ENCODE measurements at regions not wholly inside any gene's neighbourhood (a gene's known extent, or its start where the extent isn't known, plus 50 kb on each side); places are given as distances from the start of the nearest gene placed in this dataset.
A peak's percentile ranks its signal among the peaks of the same experiment; 100 is the strongest.

DNA sequence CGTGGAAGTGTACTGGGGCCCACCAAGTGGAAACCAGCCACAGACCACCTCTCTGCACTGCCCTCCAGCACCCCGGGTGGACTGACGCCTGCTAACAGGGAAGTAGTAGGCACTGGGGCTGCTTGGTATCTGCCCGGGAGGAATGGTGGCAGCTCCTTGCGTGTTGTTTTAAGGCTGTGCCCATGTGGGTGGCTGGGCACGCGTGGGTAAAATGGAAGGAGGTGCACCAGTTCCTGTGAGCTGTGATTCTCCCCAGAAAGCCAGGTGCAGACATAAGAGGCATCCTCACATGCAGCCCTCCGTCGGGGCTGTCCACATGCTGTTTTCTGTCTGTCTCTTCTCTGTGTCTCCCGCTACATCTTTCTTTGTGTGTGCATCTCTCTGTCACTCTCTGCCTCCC lies 122.3 kb downstream of the ENGASE start:
- dilution Hi-C loops (cut with MboI; ENCODE audit: extremely low pct_ligation_motif_present, low sequenced_read_pairs) (no loop called here), intact Hi-C loops (cut with micrococcal nuclease) (no loop called here)
- Histone ChIP-seq H3K9me3 (replicated peaks; ENCODE audit: control insufficient read depth, insufficient read depth, low read length) (no peaks in the 10 kb centered on the region), H3K4me1 (ENCODE audit: control insufficient read depth, extremely low read depth, insufficient read depth, low read length) (no peaks in the 10 kb centered on the region), H3K4me2 (ENCODE audit: insufficient read depth, low read length) (no peak overlapping the region), H3K27ac (ENCODE audit: insufficient read depth, low read depth, low read length) (no peak overlapping the region), H3K9ac (replicated peaks; ENCODE audit: extremely low read depth, insufficient read depth, low read length) (no peak overlapping the region), H2AFZ (ENCODE audit: low read depth, low read length) (no peak overlapping the region), H3K4me3 (replicated peaks in 1 of 3; ENCODE audit: insufficient read depth in 1 of 3, low read depth in 1 of 3, low read length in 3 of 3) (no peak overlapping the region), H3K27me3 (ENCODE audit: control insufficient read depth in 2 of 2, insufficient read depth in 2 of 2, low read length in 2 of 2) (peaks cover 0 to 3% of the 10 kb centered on the region in 2 experiments), H3K36me3 (ENCODE audit: control insufficient read depth in 2 of 2, extremely low read depth in 1 of 2, insufficient read depth in 2 of 2, low read length in 2 of 2) (no peaks in the 10 kb centered on the region), H3K79me2 (ENCODE audit: control insufficient read depth, insufficient read depth, low read length) (no peaks in the 10 kb centered on the region), H4K20me1 (replicated peaks; ENCODE audit: control insufficient read depth, extremely low read depth, insufficient read depth, low read length) (no peaks in the 10 kb centered on the region), H3K9me1 (replicated peaks; ENCODE audit: control insufficient read depth, extremely low read depth, insufficient read depth, low read length) (no peaks in the 10 kb centered on the region)
- FAIRE-seq, result no peak
- BruUV-seq (replicated peaks), result no TSS peak
- CTCF ChIA-PET, result no interaction called here
- POLR2A ChIA-PET, result no interaction called here
- DNase-seq (ENCODE audit: low read depth, low spot score), result no peak
- no peak for TF ChIP-seq CTCF (IDR thresholded peaks at IDR 0.05; ENCODE audit: extremely low read depth in 1 of 2, insufficient read depth in 1 of 2, low read depth in 1 of 2, low read length in 2 of 2)
- TF ChIP-seq POLR2AphosphoS5 (IDR thresholded peaks at IDR 0.05; ENCODE audit: insufficient read depth, low read depth, low read length), result no peak

- Histone ChIP-seq H3K27me3 (ENCODE audit: control insufficient read depth in 2 of 2, insufficient read depth in 2 of 2, low read length in 2 of 2) (peaks cover 0 to 3% of the 10 kb centered on the region in 2 experiments), H3K36me3 (ENCODE audit: control insufficient read depth in 2 of 2, extremely low read depth in 1 of 2, insufficient read depth in 2 of 2, low read length in 2 of 2) (no peaks in the 10 kb centered on the region), H3K4me3 (replicated peaks in 1 of 3; ENCODE audit: insufficient read depth in 1 of 3, low read depth in 1 of 3, low read length in 3 of 3) (no peak overlapping the region), H4K20me1 (replicated peaks; ENCODE audit: control insufficient read depth, extremely low read depth, insufficient read depth, low read length) (no peaks in the 10 kb centered on the region), H3K79me2 (ENCODE audit: control insufficient read depth, insufficient read depth, low read length) (no peaks in the 10 kb centered on the region), H3K9ac (replicated peaks; ENCODE audit: extremely low read depth, insufficient read depth, low read length) (no peak overlapping the region), H3K4me1 (ENCODE audit: control insufficient read depth, extremely low read depth, insufficient read depth, low read length) (no peaks in the 10 kb centered on the region), H2AFZ (ENCODE audit: low read depth, low read length) (no peak overlapping the region), H3K9me1 (replicated peaks; ENCODE audit: control insufficient read depth, extremely low read depth, insufficient read depth, low read length) (no peaks in the 10 kb centered on the region), H3K4me2 (ENCODE audit: insufficient read depth, low read length) (no peak overlapping the region), H3K27ac (ENCODE audit: insufficient read depth, low read depth, low read length) (no peak overlapping the region), H3K9me3 (replicated peaks; ENCODE audit: control insufficient read depth, insufficient read depth, low read length) (no peaks in the 10 kb centered on the region)
- BruUV-seq (replicated peaks), result no TSS peak
- ChIA-PET CTCF (interaction anchor here (0.7 to 7.9 kb wide), 4 partner anchors 105 to 200 kb away, joined by 3 to 108 read pairs (median 5); no protein-coding TSS in a partner anchor), POLR2A (no interaction called here)
- intact Hi-C loops (cut with micrococcal nuclease), result no loop called here
- no peak for TF ChIP-seq EZH2 (IDR thresholded peaks at IDR 0.05; ENCODE audit: borderline replicate concordance, low read depth, low read length, severe bottlenecking)
- TF ChIP-seq POLR2AphosphoS5 (IDR thresholded peaks at IDR 0.05; ENCODE audit: insufficient read depth, low read depth, low read length), result no peak
- TF ChIP-seq POLR2A (IDR thresholded peaks at IDR 0.05; ENCODE audit: low read depth, low read length), result no peak
- TF ChIP-seq JUN (IDR thresholded peaks at IDR 0.05; ENCODE audit: borderline replicate concordance, insufficient read depth, insufficient read length, low read depth), result no peak
- no peak for TF ChIP-seq CTCF (IDR thresholded peaks at IDR 0.05; ENCODE audit: extremely low read depth in 1 of 2, insufficient read depth in 1 of 2, low read depth in 1 of 2, low read length in 2 of 2)
- no peak for TF ChIP-seq FOS (IDR thresholded peaks at IDR 0.05; ENCODE audit: borderline replicate concordance, insufficient read depth, low read length)
- dilution Hi-C loops (cut with MboI; ENCODE audit: extremely low pct_ligation_motif_present, low sequenced_read_pairs), result no loop called here
- DNase-seq (ENCODE audit: low read depth, low spot score) (peak; percentile 20), FAIRE-seq (peak; percentile 28)
These were observed 118.1 kb downstream of the ENGASE start for GRCh38 chr17:79192503-79193351.
